ENCODE measurements at regions not wholly inside any gene's neighbourhood (a gene's known extent, or its start where the extent isn't known, plus 50 kb on each side); places are given as distances from the start of the nearest gene placed in this dataset.
"Not testable (repeated sequence)": the region's sequence is repeated elsewhere in the genome, so short reads cannot be mapped to it uniquely, and the experiment has no call there.

DNA sequence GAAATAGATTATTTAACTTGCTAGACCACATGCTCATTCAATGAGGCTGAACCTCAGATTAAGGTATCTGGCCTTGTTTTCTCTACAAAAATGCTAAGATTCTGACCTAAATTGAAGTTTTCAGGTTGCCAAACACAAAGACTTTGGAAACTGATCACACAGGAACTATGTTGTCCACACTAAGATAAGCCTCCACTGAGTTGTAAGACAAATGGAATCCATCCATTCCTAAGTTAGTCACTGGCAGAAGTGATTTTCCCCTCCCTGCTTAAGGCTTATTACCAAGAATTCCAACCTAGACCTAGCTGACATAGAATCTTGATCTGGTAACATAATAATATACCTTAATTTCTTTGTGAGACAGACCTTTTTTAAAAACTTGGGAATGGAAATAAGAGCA lies 608.1 kb downstream of the TENT5A start:
- DNase-seq (ENCODE audit: low read depth in 2 of 3, low spot score in 1 of 3), result no peak

DNA sequence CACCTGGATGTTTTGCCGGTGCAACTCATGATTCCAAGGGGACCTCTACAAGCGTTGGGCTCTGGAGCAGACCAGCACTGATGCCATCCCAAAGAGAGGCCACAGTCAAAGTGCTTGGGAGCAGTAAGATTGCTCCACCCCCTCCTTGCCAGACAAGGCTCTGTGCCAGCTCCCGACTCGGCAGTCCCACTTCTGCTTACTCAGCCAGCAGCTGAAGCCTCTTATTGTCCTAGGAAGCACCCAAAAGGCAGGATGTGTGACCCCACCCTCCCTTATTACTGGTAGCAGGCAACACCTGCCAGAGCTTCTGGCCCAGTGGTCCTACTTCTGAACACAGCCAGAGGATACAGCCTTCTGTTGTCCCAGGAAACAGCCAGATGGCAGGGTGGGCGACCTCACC lies 614.2 kb downstream of the TENT5A start:
- DNase-seq (ENCODE audit: low read depth in 2 of 3, low spot score in 1 of 3), result no peak

DNA sequence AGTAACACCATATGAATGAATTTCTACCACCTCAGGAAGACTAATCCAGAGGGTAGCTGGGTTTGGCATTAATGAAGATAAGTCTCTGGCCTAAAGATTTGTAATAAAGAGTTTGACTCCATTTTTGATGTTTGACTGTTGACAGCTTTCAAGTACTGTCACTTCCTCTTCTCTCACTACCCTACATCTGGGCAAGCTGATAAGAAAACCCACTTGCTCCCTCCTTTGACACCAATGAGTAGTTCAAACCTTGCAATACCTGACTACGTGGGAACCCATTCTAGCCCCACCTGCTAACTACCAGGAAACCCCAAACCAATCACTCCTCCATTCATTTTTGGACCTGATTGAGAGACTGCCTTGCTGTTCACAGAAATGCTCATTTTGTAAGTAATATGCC lies 621.5 kb downstream of the TENT5A start:
- no peak for DNase-seq (ENCODE audit: low read depth in 2 of 3, low spot score in 1 of 3)

DNA sequence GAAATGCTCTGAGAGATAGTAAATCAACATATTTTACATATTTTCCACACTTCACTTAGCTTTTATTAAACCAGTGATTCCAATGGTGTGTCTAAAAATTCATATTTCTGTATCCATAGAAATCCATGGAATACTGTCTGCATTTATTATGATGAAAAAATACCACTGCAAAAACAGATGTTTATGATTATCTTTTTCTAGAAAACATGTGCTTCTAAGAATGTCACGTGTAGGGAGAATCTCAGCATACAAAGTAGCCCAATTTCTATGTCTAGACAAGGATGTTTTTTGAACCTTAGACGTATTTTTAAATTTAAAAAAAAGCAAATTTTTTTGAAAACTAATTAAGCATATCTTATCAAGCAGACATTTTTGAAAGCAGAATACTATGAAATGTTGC lies 622.4 kb downstream of the TENT5A start:
- no peak for DNase-seq (ENCODE audit: low read depth in 2 of 3, low spot score in 1 of 3)

DNA sequence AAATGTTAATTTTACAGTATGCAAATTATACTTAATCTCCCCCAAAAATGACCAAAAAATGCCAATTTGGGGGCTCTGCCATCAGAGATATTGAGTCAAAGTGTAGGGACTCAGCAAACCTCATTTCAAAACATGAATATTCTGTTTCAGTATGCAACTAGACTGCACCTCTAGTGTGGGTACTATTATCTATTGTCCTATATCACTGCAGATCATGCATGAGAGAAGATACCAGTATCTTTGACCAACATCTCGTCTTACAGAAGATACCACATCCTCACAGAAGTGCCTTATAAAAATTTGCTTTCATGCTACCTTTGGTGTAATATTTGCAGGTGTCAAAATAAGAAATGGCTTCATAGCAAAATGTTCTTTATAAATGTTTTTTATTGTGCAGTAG lies 623.8 kb downstream of the TENT5A start:
- DNase-seq (ENCODE audit: low read depth in 2 of 3, low spot score in 1 of 3), result no peak

DNA sequence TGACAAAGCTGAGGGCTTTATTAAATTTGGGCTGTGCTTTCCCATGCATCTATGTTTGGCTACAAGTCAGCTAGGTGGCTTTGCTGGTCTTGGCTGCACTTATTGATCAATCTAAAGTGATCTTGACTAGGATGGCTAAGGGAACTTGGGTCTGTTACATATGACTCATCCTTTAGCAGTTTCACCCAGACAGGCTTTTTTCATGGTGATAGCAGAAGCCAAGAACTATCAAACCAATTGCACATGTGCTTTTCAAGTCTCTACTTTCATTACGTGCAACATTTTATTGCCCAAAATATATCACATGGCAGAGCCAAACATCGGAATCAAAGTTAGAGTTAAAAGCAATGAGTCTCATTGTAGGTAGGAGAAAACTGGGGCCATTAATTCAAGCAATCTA lies 626.3 kb downstream of the TENT5A start:
- DNase-seq (ENCODE audit: low read depth in 2 of 3, low spot score in 1 of 3), result no peak

DNA sequence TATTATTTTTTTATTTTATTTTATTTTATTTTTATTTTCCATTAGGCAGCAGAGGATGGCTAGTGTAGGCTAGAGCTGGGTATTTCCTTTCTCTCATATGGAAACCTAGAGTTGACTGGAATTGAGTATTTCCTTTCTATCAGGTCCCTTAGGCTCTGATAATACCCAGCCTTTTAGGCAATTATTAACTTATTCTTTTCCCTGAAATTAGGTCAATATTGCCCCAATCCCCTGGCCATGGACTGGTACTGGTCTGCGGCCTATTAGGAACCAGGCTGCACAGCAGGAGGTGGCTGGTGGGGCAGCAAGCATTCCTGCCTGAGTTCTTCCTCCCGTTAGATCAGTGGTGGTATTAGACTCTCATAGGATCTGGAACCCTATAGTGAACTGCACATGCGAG lies 632.2 kb downstream of the TENT5A start:
- DNase-seq (ENCODE audit: low read depth in 2 of 3, low spot score in 1 of 3), result no peak

DNA sequence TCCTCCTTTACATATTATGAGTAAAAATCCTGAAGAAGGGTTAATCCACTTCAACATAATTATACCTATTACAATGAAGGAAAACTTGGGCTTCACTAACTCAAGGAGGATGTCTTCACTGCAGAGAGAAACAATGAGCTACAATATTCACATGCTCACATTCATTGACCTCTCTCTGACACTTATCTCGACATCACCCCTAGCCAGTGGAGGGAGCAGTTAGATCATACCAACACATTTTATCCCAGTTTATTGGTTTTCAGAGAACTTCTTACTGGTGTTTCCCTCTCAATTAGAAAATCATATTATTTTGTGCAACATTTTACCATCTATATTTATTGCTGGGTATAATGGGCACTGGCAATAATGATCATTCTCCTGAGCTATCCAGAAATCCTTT lies 646.5 kb downstream of the TENT5A start:
- DNase-seq (ENCODE audit: low read depth in 2 of 3, low spot score in 1 of 3), result no peak

DNA sequence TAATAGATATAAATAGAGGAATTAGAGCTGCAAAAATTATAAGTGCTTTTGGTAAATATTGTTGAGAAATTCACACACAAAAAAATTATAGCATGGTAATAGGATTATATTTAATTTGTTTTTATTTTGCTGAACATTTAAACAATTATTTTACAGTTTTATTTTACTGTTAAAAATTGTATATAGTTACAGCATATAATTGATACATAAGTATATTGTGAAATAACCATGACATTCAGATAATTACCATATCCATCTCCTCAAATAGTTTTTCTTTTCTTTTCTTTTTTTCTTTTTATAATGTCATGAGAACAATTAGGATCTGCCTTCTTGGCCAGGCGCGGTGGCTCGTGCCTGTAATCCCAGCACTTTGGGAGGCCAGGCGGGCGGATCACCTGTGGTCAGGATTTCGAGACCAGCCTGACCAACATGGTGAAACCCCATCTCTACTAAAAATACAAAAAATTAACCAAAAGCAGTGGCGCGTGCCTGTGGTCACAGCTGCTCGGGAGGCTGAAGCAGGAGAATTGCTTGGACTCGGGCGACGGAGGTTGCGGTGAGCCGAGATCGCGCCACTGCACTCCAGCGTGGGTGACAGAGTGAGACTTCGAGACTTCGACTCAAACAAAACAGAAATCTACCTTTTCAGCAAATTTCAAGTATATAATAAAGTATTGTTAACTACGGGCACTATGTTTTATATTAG lies 654.2 kb downstream of the TENT5A start:
- DNase-seq (ENCODE audit: low read depth in 2 of 3, low spot score in 1 of 3), result no peak

DNA sequence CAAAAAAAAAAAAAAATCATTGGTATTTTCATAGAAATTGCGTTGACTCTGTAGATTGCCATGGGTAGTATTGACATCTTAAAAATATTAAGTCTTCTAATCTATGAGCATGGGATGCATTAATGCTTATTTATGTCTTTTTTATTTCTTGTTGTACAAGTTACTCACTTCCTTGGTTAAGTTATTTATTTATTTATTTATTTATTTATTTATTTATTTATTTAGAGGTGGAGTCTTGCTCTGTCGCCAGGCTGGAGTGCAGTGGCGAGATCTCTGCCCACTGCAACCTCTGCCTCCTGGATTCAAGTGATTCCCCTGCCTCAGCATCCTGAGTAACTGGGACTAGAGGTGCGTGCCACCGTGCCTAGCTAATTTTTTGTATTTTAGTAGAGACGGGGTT lies 656.0 kb downstream of the TENT5A start:
- not testable (repeated sequence) for DNase-seq (ENCODE audit: low read depth in 2 of 3, low spot score in 1 of 3)

DNA sequence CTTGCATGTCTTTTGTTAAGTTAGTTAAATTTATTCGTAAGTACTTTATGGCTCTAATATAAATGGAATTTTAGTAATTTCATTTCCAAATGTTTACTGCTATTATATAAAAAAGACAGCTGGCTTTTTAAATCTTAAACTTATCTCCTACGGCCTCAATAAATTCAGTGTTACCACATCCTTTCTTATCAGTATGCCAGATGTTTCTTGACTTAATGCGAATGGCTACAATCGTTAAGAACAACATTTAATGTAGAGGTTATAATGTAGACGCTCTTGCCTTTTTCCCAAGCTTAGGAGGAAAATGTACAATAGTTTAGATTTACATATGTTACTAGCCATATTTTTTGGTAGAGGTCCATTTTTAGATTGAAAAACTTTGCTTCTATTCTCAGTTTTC lies 659.4 kb downstream of the TENT5A start:
- no peak for DNase-seq (ENCODE audit: low read depth in 2 of 3, low spot score in 1 of 3)

DNA sequence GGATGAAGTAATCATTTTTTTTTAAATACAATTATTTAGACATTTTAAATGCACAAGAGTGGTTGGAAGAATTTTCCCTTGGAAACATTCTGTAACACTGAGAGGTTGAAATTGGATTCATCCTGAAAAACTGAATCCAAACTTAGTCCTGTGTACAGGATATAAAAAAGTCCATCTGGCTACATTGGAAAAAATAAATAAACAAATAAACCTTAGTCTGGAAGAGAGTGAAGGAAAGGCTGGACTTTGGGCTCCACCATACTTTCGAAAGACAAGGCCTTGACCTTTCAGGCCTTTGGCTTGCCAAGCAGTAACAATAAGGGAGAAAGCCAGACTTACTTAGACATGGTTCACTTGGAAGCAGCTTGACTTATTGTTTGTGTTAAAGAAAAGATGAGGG lies 664.3 kb downstream of the TENT5A start:
- no peak for DNase-seq (ENCODE audit: low read depth in 2 of 3, low spot score in 1 of 3)

DNA sequence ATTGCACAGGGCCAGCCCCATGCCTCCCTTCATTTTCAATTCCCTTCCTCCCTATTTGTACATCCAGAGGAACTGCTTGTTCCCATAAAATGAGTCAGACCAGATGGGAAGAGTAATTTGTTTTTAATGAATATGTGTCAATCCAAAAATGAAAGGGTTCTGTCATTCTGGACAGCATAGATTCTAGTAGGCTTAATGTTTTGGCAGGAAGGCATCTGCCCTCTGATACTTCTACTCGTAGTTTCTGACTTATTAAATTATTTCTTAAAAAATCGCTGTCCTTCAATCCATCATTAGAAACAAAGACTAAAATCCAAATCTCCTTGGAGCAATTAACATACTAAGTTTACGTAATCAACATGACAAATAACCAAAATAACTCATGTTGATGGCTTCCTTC lies 665.5 kb downstream of the TENT5A start:
- DNase-seq (ENCODE audit: low read depth in 2 of 3, low spot score in 1 of 3), result no peak

DNA sequence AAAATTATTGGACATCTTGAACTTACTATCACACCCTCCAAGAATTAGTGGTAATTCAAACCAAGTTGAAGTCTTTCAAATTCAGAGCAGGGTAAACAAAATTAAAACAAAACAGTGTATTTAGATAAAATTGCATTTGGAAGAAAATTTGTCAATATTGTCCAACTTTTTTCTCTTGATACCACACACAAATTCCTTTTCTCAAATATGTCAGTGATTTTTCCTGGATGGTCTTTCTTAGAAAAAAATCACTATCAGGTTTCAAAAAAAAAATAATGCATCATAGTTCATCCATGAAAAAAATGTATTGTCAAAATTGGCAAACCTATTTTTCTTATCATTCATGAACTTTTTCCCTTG lies 667.1 kb downstream of the TENT5A start:
- no peak for DNase-seq (ENCODE audit: low read depth in 2 of 3, low spot score in 1 of 3)

DNA sequence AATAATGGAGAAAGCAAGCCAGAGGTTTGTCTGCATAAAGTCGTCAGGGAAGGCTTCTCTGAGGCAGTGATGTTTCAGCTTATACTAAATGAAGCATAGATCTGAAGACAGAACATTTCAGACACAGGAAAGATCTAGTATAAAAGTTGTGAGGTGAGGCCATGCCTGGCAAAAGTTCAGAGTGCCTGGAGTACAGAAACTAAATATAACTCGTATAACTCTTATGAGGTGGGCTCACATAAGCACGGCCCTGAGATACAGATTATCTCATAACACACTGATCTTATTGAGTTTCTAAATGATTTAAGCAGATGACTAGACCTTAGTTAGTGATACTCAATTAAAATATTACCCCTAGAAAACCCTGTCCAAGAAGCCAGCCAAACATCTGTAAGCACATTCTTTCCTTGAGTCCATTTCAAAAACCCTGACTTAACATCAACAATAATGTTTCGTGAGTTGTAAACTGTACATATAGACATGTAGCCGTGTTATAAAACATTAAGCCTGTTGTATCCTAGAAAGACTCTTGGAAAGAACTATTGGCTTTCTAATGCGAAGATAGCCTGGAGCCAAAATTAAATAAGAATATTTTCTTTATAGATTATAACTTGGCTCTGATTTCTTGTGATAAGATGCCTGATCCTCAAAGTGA lies 667.6 kb downstream of the TENT5A start:
- no peak for DNase-seq (ENCODE audit: low read depth in 2 of 3, low spot score in 1 of 3)

DNA sequence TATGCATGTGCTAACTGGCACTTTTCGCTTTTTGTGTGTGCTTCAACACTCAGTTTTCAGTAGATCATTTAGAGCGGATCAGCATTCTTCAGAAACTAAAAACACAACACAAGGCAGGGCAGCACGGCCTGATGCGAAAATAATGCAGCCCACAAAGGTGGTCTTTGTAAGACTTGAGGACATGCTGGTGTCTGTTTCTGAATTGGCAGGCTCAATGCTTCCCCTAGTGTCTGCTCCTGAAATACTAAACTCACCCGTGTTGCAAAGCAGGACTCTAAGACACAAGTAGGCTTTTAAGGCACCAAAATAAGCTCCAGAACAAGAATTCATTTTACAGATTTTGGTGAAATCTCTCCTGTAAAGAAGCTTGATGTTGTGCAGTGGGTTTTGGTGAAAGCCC lies 676.5 kb downstream of the TENT5A start:
- DNase-seq (ENCODE audit: low read depth in 2 of 3, low spot score in 1 of 3), result no peak

DNA sequence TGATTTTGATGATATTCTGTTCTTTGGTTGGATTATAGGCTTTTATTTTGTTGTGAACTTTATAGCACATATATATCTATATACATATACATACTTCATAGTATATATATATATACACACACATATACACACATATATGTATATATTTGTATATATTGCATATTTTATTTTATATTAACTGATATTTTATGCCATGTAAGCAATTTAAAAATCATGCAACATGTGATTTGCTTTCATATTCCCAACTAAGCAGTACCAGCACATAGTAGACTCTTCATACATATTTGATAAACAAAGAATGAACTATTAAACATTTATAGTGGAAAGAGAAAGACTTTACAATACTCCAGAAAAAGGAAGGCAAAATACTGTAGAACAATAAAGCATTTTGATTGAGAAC lies 679.2 kb downstream of the TENT5A start:
- DNase-seq (ENCODE audit: low read depth in 2 of 3, low spot score in 1 of 3), result no peak

DNA sequence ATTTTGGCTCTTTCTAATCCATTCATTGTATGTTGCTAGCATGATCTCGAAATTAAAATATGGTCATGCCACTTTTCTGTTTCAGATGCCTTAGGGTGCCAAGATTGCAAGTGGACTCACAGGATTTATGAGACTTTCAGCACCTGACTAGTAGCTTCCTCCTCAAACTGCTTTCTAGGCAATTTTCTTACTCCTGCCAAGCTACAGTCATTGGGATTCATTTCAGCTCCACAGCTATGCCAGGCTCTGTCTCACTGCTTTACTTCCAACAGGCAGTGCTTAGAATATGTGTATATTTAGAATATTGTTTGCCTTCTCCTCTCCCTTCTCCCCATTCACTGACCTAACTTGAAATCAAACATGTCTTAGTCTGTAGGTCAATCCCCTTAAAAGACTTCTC lies 681.4 kb downstream of the TENT5A start:
- DNase-seq (ENCODE audit: low read depth in 2 of 3, low spot score in 1 of 3), result no peak

DNA sequence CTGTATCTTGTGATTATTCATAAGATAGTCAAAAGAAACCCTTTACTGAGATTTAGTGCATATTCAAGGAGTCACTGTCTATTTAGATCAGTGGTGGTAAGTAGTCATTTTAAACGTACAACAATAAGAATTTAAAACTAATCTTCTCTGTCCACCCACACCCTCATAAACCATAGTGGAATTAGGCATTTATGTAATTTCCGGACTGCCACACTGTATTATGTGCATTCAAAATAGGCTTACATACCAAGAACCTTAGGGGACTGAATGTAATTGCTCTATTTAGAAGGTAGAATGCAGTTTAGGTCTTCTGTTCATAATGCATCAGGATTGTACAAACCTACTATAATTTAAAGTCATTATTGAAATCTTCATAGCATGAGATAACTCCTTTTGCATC lies 685.4 kb downstream of the TENT5A start:
- DNase-seq (ENCODE audit: low read depth in 2 of 3, low spot score in 1 of 3), result no peak

DNA sequence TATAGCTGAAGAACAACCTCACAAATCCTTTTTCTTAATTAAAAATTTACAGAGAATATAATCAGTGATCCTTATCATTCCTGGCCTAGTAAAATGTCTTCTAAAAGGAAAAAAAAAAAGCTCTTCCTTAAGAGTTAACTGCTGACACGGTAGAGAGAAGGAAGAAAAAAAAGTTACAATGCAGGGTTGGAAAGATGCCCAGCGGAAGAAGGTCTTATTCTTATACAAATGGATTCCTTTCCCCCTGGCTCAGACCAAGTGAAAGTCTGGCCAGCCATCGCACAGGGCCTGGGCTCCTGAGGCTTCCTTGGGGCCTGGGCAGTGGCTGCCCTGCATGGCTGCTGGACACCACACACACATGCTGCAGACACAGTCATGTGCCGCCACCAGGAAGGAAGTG lies 688.6 kb downstream of the TENT5A start:
- DNase-seq (ENCODE audit: low read depth in 2 of 3, low spot score in 1 of 3), result no peak

DNA sequence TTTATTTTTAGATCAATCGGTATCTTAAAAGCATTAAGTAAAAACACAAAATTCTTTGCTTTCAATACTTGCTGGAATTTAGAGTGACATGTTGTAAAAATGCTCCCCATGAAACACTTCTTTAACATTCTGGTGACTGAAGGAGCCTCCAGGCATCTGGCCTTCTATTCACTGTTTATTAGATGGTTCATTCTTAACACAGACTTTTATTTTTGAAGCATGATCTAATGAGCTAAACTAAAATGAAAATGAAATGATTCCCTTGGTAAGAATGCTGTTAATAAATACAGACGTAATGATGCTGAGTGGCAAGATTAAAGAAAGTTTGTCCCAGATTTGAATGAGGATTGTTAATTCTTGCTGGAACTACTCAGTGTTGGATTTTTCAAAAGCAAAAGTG lies 698.4 kb downstream of the TENT5A start:
- no peak for DNase-seq (ENCODE audit: low read depth in 2 of 3, low spot score in 1 of 3)

DNA sequence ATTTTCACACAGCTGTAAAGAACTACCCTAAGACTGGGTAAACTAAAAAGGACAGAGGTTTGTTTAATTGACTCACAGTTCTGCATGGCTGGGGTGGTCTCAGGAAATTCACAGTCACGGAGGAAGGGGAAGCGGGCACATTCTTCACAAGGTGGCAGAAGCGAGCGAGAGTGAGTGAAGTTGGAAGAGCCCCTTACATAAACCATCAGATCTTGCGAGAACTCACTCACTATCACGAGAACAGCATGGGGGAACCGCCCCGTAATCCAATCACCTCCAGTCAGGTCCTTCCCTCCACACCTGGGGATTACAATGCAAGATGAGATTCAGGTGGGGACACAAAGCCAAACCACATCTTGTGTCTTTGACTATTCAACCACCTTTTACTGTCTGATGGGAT lies 700.5 kb downstream of the TENT5A start:
- no peak for DNase-seq (ENCODE audit: low read depth in 2 of 3, low spot score in 1 of 3)

DNA sequence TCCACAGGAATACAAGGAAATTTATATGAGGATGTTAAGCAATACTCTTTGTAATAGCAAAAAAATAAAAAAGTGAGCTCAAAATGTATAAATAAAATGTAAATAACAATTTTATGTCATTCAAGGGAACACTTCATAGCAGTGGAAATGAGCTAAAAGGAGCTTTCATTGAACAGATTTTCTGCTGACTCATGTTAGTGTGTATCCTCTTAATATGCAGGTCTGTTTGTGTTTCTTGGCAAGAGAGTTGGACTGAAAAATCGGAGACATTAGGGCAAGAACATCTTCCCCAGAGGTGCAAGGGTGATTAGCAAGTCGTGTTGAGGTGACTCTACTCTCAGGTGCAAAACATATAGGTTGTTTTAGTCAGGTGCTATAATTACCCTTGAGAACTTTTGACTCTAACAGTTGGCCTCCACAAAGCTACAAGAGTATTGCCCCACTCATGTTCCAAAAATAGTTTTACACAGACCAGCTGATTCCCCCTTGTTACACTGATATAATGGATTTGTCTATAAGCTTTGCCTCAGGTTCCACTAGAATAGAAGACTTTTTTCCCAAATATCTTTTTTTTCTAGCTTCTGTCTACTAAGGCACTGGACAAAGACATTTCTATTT lies 702.9 kb downstream of the TENT5A start:
- DNase-seq (ENCODE audit: low read depth in 2 of 3, low spot score in 1 of 3), result no peak
